Peyer's patch (tissue), 4 donors: ENCODE measurements at regions not wholly inside any gene's neighbourhood (a gene's known extent, or its start where the extent isn't known, plus 50 kb on each side); places are given as distances from the start of the nearest gene placed in this dataset.

Experiments
- CTCF ChIP-seq, 6 experiments: fragments of 450-650 bp in 4 of 6; fragments of 200-600 bp in 2 of 6; sonication (generic) in 1 of 6; IDR thresholded peaks; one replicate each; pipeline ENCODE4 v1.5.1; 2017 to 2019; ENCODE audit warnings: antibody characterized with exemption in 6 of 6, mild to moderate bottlenecking in 3 of 6, moderate library complexity in 1 of 6
- POLR2A ChIP-seq, 2 donors: fragments of 450-650 bp; IDR thresholded peaks; one replicate each; pipeline ENCODE4 v1.5.1; 2017; ENCODE audit warnings: antibody characterized with exemption in 2 of 2, mild to moderate bottlenecking in 2 of 2, moderate library complexity in 2 of 2

- TF ChIP-seq CTCF (IDR thresholded peaks at IDR 0.05) (no peak), POLR2A (IDR thresholded peaks at IDR 0.05) (no peak)
These were observed 490.8 kb downstream of the RAPGEF2 start for GRCh38 chr4:159593681-159594080.
